WTC11 (cell line): ENCODE measurements at regions not wholly inside any gene's neighbourhood (a gene's known extent, or its start where the extent isn't known, plus 50 kb on each side); places are given as distances from the start of the nearest gene placed in this dataset.

Experiments
- CBFB ChIP-seq: sonication (generic); formaldehyde crosslinking; IDR thresholded peaks from 2 replicates; pipeline ENCODE4 v1.8.1; 2022; ENCODE audit warnings: mild to moderate bottlenecking, low read depth, missing genetic modification reagents
- KAT7 ChIP-seq: sonication (generic); formaldehyde crosslinking; IDR thresholded peaks from 2 replicates; pipeline ENCODE4 v1.8.1; 2023; ENCODE audit warnings: missing genetic modification reagents, mild to moderate bottlenecking, borderline replicate concordance
- MXD4 ChIP-seq: fragments of 250-450 bp; sonication (Bioruptor Pico); IDR thresholded peaks from 2 replicates; pipeline ENCODE4 v1.8.0; 2021; ENCODE audit warnings: mild to moderate bottlenecking, moderate library complexity, borderline replicate concordance
- TF ChIP-seq, protein P1 (sequence below): fragments of 200-600 bp; IDR thresholded peaks from 2 replicates; pipeline ENCODE4 v1.8.0; 2022; ENCODE audit warnings: antibody characterized with exemption
- TF ChIP-seq, protein P2 (sequence below): sonication (generic); formaldehyde crosslinking; IDR thresholded peaks from 2 replicates; pipeline ENCODE4 v1.8.1; 2023; ENCODE audit warnings: mild to moderate bottlenecking, missing genetic modification reagents, moderate library complexity
- TF ChIP-seq, protein P3 (sequence below): sonication (generic); formaldehyde crosslinking; IDR thresholded peaks from 2 replicates; pipeline ENCODE4 v1.8.0; 2022; ENCODE audit warnings: mild to moderate bottlenecking, missing genetic modification reagents
- TF ChIP-seq, protein P4 (sequence below): sonication (generic); formaldehyde crosslinking; IDR thresholded peaks from 2 replicates; pipeline ENCODE4 v1.8.0; 2023; ENCODE audit warnings: missing genetic modification reagents
- TF ChIP-seq, protein P5 (sequence below): sonication (generic); formaldehyde crosslinking; IDR thresholded peaks from 2 replicates; pipeline ENCODE4 v1.8.0; 2022; ENCODE audit warnings: mild to moderate bottlenecking, missing genetic modification reagents
- TF ChIP-seq, protein P6 (sequence below): sonication (generic); formaldehyde crosslinking; IDR thresholded peaks from 2 replicates; pipeline ENCODE4 v1.8.1; 2022; ENCODE audit warnings: mild to moderate bottlenecking, missing genetic modification reagents, moderate library complexity, borderline replicate concordance
- TF ChIP-seq, protein P7 (sequence below): sonication (generic); formaldehyde crosslinking; conservative IDR thresholded peaks from 2 replicates; pipeline ENCODE4 v1.8.1; 2023; ENCODE audit warnings: mild to moderate bottlenecking, low read depth, missing genetic modification reagents, moderate library complexity

DNA sequence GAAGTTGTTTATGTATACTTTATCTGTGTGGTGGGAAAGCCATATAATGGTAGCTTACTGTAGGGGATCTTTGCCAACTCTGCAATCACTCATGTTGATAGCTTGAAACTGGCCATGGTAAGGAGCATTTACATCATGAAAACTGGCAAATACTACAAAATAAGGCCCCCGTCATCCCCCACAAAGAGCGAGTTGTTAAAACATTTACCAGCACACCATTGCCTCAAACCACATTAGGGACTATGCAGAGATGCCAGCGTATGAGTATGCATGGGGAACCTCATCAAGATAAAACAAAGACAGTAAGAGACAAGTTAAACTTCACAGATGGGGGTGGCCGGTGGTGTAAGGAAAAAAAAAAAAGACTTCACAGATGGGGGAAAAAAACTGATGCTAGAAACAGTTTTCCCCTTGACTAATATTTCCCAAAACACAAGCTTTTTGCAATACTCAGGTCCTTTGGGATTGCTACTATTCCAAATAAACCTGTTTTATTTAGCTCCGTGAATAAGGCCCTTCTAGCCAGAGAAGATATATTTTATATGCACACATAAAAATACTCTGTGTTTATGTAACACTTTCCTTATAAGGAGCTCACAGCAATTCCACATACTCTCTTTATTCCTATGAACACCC, 70.6 kb upstream of the SERP2 start:
- TF ChIP-seq, protein P1, sequence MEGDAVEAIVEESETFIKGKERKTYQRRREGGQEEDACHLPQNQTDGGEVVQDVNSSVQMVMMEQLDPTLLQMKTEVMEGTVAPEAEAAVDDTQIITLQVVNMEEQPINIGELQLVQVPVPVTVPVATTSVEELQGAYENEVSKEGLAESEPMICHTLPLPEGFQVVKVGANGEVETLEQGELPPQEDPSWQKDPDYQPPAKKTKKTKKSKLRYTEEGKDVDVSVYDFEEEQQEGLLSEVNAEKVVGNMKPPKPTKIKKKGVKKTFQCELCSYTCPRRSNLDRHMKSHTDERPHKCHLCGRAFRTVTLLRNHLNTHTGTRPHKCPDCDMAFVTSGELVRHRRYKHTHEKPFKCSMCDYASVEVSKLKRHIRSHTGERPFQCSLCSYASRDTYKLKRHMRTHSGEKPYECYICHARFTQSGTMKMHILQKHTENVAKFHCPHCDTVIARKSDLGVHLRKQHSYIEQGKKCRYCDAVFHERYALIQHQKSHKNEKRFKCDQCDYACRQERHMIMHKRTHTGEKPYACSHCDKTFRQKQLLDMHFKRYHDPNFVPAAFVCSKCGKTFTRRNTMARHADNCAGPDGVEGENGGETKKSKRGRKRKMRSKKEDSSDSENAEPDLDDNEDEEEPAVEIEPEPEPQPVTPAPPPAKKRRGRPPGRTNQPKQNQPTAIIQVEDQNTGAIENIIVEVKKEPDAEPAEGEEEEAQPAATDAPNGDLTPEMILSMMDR, result no peak
- TF ChIP-seq, protein P2, sequence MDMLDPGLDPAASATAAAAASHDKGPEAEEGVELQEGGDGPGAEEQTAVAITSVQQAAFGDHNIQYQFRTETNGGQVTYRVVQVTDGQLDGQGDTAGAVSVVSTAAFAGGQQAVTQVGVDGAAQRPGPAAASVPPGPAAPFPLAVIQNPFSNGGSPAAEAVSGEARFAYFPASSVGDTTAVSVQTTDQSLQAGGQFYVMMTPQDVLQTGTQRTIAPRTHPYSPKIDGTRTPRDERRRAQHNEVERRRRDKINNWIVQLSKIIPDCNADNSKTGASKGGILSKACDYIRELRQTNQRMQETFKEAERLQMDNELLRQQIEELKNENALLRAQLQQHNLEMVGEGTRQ, result no peak
- TF ChIP-seq, protein P3, sequence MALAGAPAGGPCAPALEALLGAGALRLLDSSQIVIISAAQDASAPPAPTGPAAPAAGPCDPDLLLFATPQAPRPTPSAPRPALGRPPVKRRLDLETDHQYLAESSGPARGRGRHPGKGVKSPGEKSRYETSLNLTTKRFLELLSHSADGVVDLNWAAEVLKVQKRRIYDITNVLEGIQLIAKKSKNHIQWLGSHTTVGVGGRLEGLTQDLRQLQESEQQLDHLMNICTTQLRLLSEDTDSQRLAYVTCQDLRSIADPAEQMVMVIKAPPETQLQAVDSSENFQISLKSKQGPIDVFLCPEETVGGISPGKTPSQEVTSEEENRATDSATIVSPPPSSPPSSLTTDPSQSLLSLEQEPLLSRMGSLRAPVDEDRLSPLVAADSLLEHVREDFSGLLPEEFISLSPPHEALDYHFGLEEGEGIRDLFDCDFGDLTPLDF (CRISPR knock-in tag), result no peak
- TF ChIP-seq KAT7 (CRISPR knock-in tag) (no peak), MXD4 (CRISPR knock-in tag) (no peak), CBFB (CRISPR knock-in tag) (no peak)
- TF ChIP-seq, protein P4, sequence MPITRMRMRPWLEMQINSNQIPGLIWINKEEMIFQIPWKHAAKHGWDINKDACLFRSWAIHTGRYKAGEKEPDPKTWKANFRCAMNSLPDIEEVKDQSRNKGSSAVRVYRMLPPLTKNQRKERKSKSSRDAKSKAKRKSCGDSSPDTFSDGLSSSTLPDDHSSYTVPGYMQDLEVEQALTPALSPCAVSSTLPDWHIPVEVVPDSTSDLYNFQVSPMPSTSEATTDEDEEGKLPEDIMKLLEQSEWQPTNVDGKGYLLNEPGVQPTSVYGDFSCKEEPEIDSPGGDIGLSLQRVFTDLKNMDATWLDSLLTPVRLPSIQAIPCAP, result no peak
- TF ChIP-seq, protein P5, sequence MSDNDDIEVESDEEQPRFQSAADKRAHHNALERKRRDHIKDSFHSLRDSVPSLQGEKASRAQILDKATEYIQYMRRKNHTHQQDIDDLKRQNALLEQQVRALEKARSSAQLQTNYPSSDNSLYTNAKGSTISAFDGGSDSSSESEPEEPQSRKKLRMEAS (CRISPR knock-in tag), result no peak
- TF ChIP-seq, protein P6, sequence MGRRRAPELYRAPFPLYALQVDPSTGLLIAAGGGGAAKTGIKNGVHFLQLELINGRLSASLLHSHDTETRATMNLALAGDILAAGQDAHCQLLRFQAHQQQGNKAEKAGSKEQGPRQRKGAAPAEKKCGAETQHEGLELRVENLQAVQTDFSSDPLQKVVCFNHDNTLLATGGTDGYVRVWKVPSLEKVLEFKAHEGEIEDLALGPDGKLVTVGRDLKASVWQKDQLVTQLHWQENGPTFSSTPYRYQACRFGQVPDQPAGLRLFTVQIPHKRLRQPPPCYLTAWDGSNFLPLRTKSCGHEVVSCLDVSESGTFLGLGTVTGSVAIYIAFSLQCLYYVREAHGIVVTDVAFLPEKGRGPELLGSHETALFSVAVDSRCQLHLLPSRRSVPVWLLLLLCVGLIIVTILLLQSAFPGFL, result no peak
- TF ChIP-seq, protein P7, sequence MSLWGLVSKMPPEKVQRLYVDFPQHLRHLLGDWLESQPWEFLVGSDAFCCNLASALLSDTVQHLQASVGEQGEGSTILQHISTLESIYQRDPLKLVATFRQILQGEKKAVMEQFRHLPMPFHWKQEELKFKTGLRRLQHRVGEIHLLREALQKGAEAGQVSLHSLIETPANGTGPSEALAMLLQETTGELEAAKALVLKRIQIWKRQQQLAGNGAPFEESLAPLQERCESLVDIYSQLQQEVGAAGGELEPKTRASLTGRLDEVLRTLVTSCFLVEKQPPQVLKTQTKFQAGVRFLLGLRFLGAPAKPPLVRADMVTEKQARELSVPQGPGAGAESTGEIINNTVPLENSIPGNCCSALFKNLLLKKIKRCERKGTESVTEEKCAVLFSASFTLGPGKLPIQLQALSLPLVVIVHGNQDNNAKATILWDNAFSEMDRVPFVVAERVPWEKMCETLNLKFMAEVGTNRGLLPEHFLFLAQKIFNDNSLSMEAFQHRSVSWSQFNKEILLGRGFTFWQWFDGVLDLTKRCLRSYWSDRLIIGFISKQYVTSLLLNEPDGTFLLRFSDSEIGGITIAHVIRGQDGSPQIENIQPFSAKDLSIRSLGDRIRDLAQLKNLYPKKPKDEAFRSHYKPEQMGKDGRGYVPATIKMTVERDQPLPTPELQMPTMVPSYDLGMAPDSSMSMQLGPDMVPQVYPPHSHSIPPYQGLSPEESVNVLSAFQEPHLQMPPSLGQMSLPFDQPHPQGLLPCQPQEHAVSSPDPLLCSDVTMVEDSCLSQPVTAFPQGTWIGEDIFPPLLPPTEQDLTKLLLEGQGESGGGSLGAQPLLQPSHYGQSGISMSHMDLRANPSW (CRISPR knock-in tag), result no peak
